Inflammatory macrophage treated with lipopolysaccharide for 4 hours (primary cell): ENCODE measurements at regions not wholly inside any gene's neighbourhood (a gene's known extent, or its start where the extent isn't known, plus 50 kb on each side); places are given as distances from the start of the nearest gene placed in this dataset.
"Not testable (repeated sequence)": the region's sequence is repeated elsewhere in the genome, so short reads cannot be mapped to it uniquely, and the experiment has no call there.

Experiments
- DNase-seq: peaks from one replicate; pipeline ENCODE4 v3.0.0-alpha.2; 2020

DNA sequence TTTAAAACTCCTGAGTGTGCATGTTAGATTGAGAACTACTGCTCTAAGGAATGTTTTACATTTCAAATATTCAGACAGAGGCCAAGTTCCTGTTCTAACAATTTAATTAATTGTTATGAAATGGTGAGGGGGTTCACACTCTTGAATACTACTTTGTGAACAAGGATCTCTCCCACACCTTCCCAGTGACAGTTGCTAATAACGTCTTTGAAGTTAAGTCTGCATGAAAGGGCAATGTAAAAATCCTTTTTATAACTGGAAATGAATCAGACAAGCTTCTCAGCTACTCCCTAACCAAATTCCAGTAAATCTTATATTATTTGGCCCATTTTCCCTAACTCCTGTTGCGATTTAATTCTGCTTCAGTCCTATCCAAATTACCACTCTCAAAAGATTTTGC lies 828.5 kb upstream of the ADAMTS5 start:
- no peak for DNase-seq

DNA sequence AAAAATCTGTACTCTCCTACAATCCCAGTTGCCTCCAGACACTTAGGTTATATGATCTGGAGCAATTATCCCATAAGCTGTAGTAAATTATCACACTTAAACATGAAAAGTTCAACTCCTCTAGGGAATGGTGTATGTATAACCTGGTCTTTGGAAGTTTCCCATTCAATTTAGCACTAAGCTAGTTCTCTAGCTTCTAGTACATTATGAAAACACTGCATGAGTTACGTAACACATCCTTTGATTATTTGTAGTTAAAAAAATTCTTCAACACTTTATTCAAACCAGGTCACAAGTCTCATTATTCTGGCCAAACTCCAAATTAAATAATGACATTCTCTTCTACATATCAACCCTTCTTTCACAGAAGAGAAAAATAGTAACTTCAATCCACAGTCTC lies 827.0 kb upstream of the ADAMTS5 start:
- no peak for DNase-seq

DNA sequence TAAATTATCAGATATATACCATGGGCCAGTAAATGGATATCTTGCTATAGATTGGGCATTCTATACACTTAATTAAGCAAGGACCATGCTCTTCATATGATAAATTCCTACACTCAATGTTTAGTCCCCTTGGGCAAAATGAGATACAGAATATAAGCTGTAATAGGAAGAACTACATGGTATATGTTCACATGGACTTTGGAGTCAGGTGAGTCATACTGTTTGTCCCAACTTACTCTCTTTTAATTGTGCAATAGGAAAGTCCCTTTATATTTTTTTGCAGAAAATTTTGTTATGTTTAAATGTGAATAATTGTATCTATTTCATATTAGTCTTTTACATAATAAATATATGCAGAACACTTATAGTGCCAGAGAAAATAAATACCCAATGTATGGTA lies 820.2 kb upstream of the ADAMTS5 start:
- no peak for DNase-seq

DNA sequence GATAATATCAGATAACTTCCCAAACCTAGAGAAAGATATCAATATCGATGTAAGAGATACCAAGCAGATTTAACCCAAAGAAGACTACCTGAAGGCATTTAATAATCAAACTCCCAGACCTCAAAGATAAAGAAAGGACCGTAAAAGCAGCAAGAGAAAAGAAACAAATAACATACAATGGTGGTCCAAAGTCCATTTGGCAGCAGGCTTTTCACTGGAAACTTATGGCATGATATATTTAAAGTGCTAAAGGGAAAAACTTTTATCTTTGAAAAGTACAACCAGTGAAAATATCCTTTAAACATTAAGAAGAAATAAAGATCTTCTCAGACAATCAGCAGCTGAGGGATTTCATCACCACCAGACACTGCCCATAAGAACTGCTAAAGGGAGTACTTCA lies 812.7 kb upstream of the ADAMTS5 start:
- DNase-seq: no peak

DNA sequence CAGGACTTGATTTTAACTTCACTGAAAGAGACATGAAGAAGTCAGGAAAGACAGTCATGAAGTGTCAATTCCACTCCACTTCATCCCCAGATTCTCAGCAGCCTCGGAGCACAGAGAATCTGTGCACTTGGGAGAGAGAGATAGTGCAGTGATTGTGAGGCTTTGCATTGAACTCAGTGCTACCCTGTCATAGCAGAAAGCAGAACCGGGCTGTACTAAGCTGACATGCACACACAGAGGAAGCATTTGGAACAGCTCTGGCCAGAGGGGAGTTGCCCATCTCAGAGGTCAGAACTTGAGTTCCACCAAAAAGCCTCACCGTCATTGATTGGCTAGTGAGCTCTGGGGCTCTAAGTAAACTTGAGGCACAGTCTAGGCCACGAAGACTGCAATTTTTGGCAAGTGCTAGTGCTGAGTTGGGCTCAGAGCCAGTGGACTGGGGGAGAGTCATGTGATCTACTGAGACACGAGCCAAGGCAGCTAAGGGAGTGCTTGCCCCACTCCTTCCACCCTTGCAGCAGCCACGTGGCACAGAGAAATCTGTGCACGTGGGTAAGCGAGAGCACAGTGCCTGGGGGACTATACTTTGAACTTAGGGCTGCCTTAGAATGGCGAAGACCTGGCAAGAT lies 810.2 kb upstream of the ADAMTS5 start:
- no peak for DNase-seq

DNA sequence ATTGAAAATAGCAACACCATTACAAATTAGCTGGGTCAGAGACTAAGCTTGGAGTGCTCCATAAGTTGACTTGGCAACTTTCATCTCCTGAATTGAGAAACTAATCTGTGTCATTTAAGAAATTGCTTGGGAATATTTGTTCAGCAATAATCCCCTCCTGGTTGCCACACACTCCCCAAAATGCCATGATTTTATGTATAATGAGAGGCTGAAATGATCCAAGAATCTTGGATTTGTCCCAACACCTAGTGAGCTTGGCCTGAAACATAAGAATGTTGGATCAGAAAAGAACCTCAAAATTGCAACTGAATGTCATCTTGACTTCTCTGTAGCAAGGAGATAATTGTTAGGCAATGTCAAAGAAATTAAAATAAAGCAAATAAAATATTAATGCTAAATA lies 805.9 kb upstream of the ADAMTS5 start:
- DNase-seq: no peak

DNA sequence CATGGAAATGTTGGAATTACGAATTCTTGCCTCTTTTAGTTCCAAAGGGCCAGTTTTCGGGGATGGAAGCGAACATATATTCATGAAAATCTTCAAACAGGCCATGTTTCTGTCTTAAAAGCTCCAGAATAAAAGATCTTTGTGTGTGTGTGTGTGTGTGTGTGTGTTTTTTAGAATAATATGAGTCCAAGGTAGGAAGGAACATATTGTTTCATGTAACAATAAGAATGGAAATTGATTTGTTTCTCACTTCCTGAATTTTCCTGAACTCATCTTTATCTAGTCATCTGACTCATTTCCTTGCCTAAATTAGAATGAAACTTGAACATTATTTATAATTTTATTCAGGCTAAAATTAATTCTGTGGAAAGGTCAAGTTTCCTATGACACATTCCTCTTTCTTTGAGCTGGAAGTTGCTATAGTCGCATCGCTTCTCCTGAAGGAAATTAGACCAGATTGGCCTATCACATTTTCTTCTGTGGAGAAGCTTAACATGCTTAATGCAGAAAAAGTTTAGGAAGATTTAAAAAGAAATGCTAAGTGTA lies 805.1 kb upstream of the ADAMTS5 start:
- no peak for DNase-seq

DNA sequence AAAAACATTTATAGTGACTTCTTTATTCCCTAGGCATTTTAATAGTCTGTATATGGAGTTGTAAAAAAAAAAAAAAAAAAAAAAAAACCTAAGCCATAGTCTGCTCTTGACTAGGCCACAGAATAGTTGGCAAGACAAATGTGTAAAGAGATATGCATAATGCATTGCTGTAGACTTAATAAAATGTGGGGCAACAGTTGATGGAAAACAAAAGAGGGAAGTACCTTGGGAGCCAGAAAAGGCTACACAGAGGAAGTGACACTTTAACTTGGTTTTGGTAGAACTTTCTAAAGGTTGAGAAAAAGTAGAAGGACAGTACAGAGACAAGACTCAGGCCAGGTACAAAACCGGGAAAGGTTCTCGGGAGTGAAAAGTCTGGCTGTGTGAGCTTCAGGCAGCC lies 802.9 kb upstream of the ADAMTS5 start:
- no peak for DNase-seq

DNA sequence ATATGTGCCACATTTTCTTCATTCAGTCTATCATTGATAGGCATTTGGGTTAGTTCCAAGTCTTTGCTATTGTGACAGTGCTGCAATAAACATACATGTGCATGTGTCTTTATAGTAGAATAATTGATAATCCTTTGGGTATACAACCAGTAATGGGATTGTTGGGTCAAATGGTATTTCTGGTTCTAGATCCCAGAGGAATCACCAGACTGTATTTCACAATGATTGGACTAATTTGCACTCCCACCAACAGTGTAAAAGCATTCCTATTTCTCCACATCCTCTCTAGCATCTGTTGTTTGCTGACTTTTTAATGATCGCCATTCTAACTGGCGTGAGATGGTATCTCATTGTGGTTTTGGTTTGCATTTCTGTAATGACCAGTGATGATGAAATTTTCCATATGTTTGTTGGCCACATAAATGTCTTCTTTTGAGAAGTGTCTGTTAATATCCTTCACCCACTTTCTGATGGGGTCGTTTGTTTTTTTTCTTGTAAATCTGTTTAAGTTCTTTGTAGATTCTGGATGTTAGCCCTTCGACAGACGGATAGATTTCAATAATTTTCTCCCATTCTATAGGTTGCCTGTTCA lies 801.3 kb upstream of the ADAMTS5 start:
- not testable (repeated sequence) for DNase-seq

DNA sequence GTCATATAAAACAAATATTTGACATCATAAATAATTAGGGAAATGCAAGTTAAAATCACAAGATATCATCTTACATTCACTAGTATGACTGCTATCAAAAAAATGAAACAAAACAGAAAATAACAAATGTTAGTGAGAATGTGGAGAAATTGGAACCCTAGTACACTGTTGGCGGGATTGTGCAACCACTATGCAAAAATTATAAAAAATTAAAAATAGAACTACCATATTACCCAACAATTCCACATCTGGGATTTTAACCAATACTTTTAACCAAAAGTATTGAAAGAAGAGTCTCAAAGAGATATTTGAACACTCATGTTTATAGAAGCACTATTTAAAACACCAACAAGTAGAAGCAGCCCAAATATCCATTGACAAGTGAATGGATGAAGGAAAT lies 797.2 kb upstream of the ADAMTS5 start:
- no peak for DNase-seq

DNA sequence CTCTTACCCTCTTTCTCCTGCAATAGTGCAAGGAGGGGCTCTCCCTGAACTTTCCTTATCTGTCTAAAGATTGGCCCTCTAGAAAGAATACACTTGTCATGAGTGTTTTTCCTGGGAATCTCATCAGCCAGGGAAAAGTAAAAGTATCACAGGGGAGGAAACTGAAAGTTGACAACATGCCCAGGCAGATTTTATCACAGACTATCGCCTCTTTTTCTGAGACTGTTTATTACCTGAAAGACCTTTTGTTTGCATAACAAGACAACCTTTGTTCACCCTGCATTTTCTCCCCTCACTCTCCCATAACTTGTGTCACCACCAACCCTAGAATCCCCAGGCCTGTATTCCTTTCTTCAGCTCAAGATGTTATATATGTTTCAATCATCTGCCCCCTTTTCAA lies 794.7 kb upstream of the ADAMTS5 start:
- no peak for DNase-seq

DNA sequence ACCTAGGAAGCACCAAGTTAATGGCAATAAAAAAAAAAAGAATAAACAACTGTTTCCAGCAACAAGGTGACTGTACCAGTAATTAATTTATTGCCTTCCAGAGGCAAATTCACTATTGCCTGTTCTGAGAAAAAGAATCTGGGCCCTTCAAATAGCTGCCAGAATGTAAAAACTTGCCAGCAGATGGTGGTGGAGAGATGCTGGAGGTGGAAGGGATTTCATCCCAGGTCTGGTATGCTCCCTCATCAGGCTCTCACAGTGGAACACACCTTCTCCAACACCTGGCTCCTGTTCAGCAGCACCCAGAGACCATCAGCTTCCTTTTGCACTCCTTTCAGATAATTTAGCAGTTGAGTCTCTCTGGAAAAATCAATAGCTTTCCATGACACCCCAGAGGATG lies 792.9 kb upstream of the ADAMTS5 start:
- DNase-seq: no peak

DNA sequence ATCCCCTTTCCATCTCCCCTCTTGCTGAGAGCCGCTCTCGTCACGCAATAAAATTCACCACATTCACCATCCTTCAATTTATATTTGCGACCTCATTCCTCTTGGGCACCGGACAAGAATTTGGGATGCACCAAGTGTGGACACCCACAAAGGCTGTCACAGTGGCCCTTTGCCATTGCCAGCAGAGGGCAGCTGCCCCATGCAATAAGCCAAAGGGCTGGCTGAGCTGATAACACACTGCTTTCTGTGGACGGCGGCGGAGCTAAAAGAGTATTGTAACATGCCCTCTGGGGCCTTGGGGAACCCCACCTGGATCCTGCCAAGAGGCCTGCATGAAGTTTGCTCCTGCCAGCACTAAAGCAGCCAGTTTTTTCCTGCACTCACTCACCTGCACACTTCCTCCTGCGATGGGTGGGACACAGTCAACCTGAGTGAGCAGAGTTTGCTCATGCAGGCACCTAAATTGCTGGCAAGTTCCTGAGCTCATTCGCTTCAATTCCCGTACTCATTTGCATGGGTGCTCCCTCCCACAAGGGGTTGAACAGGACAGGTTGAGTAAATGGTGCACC lies 792.3 kb upstream of the ADAMTS5 start:
- no peak for DNase-seq

DNA sequence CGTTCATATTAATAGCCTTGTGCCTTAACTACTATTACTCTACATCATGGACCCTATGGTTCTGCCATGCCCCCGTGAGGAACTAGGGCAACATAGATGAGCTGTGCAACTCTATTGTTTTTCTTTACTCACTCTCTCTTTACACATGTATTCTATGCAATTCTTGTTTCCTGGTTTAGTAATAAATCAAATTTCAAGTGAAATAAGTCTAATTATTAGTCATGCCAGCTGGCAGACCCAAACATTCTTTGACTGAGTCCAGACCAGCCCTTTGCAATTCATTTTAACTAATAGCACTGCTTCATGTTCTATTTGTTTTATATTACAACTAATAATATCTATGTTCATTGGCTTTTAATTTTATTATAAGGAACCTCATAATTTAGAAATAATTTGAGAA lies 789.3 kb upstream of the ADAMTS5 start:
- DNase-seq: no peak

DNA sequence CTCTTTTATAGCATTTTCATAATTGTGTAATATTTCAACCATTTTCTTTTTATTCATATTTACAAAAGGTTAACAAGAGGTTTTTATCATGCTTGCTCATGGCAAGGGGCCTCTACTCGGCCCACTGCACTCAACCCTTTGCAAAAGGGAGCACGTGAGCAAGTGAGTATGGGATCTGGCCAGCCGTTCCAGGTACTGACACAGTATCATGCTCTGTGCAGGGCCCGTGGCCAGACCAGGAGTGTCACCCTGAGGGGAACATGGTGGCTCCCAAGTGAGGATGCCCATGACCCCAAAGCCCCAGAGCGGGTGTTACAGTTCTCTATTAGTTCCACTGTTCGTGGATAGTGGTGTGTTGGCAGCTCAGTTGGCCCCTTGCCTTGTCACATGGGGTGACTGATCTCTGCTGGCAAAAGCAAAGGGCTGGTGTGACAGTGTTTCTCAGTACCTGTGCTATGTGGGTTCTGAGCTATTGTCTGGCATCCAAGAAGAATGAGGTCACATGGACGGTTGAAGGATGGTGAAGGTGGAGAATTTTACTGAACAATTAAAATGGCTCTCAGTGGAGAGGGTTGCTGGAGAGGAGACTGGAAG lies 777.2 kb upstream of the ADAMTS5 start:
- no peak for DNase-seq

DNA sequence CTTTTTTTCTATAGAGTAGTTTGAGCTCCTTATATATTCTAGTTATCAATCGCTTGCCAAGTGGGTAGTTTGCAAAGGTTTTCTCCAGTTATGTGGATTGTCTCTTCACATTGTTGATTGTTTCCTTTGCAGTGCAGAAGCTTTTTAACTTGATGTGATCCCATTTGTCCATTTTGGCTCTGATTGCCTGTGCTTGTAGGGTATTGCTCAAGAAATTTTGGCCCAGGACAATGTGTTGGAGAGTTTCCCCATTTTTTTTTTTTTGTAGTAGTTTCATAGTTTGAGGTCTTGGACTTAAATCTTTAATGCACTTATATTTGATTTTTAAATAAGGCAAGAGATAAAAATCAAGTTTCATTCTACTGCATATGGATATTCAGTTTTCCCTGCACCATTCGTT lies 774.8 kb upstream of the ADAMTS5 start:
- no peak for DNase-seq

DNA sequence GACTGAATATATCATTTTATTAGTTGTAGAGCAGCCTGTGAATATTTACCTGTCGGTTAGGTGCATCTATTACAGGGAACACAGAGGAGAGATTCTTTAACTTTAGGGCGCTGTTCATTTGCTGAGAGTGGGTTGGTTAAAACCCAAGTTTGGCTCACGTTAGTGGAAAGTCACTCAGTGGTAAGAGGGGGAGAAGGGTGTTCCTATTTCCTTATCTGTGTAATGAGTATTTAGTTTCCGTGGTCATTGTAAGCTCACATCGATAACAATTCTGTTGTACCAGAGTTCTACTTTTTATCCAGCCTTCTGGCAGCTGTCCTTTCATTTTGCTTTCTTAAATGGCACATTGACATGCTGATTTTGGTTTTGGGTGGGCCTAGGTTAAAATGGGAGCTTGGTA lies 773.2 kb upstream of the ADAMTS5 start:
- DNase-seq: no peak

DNA sequence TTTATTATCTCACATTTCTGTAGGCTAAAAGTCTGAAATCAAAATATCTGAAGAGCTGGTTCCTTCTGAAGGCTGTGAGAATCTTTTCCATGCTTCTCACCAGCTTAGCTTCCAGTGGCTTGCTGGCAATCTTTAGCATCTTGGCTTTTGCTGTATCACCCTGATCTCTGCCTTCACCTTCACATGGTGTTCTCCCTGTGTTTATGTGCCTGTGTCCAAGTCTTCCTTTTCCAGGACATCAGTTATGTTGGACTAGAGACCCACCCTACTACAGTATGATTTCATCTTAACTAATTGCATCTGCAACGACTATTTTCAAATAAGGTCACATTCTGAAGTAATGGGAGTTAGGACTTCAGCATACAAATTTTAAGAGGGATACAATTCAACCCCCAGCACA lies 772.3 kb upstream of the ADAMTS5 start:
- DNase-seq: no peak

DNA sequence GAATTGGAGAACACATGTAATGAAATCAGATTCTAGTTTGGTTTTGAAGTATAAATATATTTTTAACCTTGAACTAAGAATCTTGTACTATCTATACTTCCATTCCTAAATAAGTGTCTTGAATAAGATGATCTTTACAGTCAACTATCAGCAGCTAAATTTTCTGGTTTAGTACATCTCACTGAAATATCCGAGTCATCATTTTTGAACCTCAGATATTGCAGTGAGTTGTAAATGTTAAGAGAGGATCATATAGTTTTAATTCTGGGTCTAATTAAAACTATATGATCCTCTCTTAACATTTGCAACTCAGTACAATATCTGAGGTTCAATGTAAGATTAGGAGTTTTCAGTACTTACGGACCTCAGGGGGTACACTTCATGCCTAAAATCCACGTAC lies 768.8 kb upstream of the ADAMTS5 start:
- DNase-seq: no peak

DNA sequence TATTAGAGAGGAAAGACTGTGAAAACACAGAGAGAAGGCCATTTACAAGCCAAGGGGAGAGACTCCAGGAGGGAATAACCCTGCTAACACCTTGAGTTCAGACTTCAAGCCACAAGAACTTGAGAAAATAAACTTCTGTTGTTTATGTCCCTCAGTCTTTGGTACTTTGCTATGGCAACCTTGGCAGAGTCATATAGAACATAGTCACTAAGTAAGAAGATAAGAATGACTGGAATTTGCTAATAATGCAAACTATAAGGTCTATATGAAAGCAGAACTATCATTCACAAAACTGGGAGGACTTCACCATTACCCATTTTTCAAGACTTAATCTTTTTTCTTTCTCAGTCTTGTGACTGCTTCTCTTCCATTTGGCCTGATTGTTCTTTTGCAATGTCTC lies 767.3 kb upstream of the ADAMTS5 start:
- no peak for DNase-seq

DNA sequence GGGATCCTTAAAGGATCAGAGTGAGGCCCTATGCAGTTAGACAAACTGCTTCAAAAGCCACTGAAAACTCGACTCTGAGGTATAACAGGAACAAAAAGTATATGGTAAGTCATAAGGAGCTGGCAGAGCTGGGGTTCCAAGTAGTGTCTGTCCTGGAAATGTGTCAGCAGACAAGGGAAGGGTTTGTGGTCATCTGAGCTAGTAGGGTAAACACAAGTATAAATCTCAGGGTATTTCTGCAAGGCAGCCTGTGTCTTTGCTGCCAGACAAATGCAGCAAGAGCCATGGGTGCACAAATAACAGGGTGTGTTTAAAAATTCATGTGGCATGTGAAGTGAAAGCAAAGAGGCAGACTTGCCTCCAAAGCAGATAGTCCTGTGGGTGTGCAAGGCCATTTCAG lies 759.0 kb upstream of the ADAMTS5 start:
- DNase-seq: no peak

DNA sequence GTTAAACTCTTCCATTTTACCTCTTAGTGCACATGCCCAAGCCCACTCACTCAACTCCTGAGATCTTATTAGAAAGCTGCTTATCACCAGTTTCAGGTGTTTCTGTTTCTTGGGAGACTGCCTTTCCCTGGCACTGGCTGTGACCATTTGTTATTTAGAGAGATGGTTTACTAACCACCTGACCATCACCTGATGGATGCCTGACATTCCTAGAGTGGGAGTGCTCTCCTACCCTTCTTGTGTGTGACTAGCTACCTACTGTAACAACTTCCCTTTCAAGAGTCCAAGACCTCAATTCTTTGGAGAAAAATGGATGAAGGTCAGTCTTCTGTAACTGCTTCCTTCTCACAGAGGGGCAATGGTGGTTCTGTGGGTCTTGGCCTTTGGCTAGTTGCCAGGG lies 755.2 kb upstream of the ADAMTS5 start:
- no peak for DNase-seq

DNA sequence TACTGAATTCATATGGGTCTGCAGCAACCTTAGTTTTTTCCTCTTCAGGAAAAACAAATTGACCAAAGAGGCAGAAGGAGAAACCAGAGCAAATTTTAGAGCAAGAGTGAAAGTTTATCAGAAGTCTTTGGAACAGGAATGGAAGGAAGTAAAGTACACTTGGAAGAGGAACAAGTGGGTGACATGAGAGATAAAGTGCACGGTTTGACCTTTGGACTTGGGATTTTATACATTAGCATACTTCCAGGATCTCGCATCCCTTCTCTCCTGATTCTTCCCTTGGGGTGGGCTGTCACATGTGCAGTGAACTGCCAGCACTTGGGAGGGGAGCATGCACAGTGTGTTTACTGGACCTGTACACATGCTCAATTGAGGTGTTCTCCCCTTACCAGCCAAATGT lies 754.8 kb upstream of the ADAMTS5 start:
- DNase-seq: no peak

DNA sequence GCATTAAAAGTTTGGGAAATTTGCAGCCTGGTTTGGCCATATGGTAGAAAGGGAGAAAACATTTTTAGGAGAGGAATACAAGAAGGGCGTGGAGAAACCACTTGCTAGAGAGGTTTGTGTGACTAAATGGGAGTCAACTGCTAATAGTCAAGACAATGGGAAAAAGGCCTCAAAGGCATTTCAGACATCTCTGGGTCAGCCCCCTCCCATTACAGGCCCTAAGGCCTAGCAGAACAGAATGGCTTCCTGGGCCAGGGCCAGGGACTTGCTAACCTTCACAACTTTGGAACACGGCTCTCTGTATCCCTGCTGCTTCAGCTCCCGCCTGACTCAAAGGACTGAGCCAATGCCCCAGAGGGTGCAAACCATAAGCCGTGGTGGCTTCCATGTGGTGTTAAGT lies 752.3 kb upstream of the ADAMTS5 start:
- no peak for DNase-seq
